GM13977 (cell line): ENCODE measurements at regions not wholly inside any gene's neighbourhood (a gene's known extent, or its start where the extent isn't known, plus 50 kb on each side); places are given as distances from the start of the nearest gene placed in this dataset.

Source experiments
- DNase-seq: peaks from one replicate; pipeline ENCODE4 v3.0.0; 2012; ENCODE audit warnings: low spot score
- in situ Hi-C: fragments of 300-500 bp; cut with MboI; formaldehyde crosslinking; loops from one replicate; pipeline ENCODE4 v1.12.0; 2022; ENCODE audit warnings: low sequenced_read_pairs, low pct_unique_long_range_greater_than_20kb, mixed read lengths, inconsistent platforms; ENCODE audit not compliant: unreplicated experiment
- TF ChIP-seq, protein P1 (sequence below): IDR thresholded peaks from 2 replicates; pipeline ENCODE4 v1.5.1; 2012; ENCODE audit warnings: mild to moderate bottlenecking, control low read depth; ENCODE audit not compliant: insufficient read depth; ENCODE audit errors: extremely low read depth, missing control alignments

GRCh38 chr17:83149029-83149725 is 69.8 kb downstream of the METRNL start:
- DNase-seq: no peak
- in situ Hi-C loops: no loop called here
- TF ChIP-seq, protein P1, sequence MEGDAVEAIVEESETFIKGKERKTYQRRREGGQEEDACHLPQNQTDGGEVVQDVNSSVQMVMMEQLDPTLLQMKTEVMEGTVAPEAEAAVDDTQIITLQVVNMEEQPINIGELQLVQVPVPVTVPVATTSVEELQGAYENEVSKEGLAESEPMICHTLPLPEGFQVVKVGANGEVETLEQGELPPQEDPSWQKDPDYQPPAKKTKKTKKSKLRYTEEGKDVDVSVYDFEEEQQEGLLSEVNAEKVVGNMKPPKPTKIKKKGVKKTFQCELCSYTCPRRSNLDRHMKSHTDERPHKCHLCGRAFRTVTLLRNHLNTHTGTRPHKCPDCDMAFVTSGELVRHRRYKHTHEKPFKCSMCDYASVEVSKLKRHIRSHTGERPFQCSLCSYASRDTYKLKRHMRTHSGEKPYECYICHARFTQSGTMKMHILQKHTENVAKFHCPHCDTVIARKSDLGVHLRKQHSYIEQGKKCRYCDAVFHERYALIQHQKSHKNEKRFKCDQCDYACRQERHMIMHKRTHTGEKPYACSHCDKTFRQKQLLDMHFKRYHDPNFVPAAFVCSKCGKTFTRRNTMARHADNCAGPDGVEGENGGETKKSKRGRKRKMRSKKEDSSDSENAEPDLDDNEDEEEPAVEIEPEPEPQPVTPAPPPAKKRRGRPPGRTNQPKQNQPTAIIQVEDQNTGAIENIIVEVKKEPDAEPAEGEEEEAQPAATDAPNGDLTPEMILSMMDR: no peak

DNA sequence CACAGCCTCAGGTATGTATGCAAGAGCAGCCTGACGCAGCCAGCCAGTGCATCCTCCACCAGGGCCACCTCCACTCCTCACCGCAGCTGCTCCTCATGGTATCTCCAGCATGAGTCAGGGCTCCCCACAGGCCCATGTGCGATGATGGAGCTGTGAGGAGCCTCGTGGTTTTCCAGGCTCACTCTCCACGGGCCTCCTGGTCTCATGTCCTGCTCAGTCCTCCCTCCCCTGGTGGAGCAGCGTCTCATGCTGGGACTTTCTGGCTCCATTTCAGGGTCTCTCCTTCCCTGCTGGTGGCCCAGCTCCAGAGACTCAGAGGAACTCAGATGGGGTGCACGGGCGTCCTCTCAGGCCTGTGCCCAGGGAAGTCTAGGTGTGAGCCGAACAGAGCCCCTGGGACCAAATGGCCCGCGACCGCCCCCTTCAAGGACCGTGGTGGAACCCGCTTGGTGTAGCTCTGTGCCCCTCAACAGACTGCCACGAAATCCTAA is 70.4 kb downstream of the METRNL start:
- DNase-seq: no peak
- in situ Hi-C loops: no loop called here

GRCh38 chr17:83150369-83151055 is 71.1 kb downstream of the METRNL start:
- TF ChIP-seq, protein P1: no peak
- DNase-seq: no peak
- in situ Hi-C loops: no loop called here

More for the DNA sequence above, 70.4 kb downstream of the METRNL start:
- TF ChIP-seq, protein P1: no peak

GRCh38 chr17:83151056-83151441 is 71.6 kb downstream of the METRNL start:
- DNase-seq: no peak
- in situ Hi-C loops: no loop called here
- TF ChIP-seq, protein P1: no peak

- in situ Hi-C loops: no loop called here
- TF ChIP-seq, protein P1: no peak
- DNase-seq: no peak
These were observed 72.2 kb downstream of the METRNL start for GRCh38 chr17:83151442-83152226.

- TF ChIP-seq, protein P1: no peak
- in situ Hi-C loops: no loop called here
- DNase-seq: no peak
These were observed 72.9 kb downstream of the METRNL start for GRCh38 chr17:83152227-83152744.
